ENCODE measurements at regions not wholly inside any gene's neighbourhood (a gene's known extent, or its start where the extent isn't known, plus 50 kb on each side); places are given as distances from the start of the nearest gene placed in this dataset.

DNA sequence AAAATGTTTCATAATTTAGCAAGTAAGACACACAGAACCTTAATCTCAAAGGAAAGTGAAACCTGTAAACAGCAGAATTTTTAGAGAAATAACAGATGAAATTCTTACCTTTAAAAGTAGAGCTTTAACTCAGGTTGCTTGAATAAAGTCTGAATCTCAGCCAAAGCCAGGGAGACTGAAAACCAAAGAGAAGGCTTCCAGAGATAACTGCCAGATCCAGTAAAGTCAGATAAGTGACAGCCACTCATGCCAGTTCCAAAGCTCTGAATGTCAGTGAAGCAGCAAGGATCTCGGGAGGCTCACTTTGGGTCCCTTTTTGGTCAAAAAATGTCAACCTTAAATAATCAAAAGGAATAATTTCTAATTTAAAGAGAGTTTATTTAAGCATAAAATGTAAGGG, 199.9 kb upstream of the CHRM3 start:
- H3K4me2 ChIP-seq (ENCODE audit: insufficient read depth, low read length) = no peak overlapping the region
- no peak for DNase-seq (ENCODE audit: insufficient read length, low spot score, missing footprints)
- H3K36me3 ChIP-seq (ENCODE audit: insufficient read depth, low read length) = no peaks in the 10 kb centered on the region
- no peaks in the 10 kb centered on the region for H3K4me1 ChIP-seq (ENCODE audit: insufficient read depth, low read length)
- no peaks in the 10 kb centered on the region for H3K79me2 ChIP-seq (ENCODE audit: insufficient read depth, low read length)
- TF ChIP-seq, protein P1, sequence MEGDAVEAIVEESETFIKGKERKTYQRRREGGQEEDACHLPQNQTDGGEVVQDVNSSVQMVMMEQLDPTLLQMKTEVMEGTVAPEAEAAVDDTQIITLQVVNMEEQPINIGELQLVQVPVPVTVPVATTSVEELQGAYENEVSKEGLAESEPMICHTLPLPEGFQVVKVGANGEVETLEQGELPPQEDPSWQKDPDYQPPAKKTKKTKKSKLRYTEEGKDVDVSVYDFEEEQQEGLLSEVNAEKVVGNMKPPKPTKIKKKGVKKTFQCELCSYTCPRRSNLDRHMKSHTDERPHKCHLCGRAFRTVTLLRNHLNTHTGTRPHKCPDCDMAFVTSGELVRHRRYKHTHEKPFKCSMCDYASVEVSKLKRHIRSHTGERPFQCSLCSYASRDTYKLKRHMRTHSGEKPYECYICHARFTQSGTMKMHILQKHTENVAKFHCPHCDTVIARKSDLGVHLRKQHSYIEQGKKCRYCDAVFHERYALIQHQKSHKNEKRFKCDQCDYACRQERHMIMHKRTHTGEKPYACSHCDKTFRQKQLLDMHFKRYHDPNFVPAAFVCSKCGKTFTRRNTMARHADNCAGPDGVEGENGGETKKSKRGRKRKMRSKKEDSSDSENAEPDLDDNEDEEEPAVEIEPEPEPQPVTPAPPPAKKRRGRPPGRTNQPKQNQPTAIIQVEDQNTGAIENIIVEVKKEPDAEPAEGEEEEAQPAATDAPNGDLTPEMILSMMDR (IDR thresholded peaks at IDR 0.05; ENCODE audit: extremely low read depth, low read depth, low read length) = no peak
- H3K4me3 ChIP-seq (ENCODE audit: insufficient read depth, low read length) = no peak overlapping the region
- H3K27ac ChIP-seq (ENCODE audit: low read depth, low read length) = no peak overlapping the region
- H3K27me3 ChIP-seq (ENCODE audit: insufficient read depth, low read length) = no peaks in the 10 kb centered on the region
- H3K9me3 ChIP-seq (ENCODE audit: low read depth, low read length) = peaks cover 2% of the 10 kb centered on the region
- H2AFZ ChIP-seq (ENCODE audit: low read length) = no peak overlapping the region
- H4K20me1 ChIP-seq (ENCODE audit: insufficient read depth, low read length) = no peaks in the 10 kb centered on the region

DNA sequence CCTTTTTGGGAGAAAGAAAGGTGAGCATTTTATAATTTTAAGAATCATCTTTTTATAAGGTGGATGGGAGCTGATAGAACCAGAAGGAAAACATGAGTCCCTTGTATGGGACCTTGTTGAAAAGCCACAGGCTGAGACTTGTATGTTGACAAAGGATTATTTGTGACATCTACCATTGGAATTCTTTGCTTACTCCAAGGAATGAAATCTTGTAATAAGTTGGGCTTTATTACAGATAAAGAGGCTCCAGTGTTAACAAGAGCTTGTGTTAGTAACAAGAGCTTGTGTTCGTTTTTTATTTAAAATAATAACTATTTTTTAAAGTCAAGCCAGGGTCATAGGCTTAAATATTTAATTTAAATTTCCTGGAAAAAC, 201.1 kb upstream of the CHRM3 start:
- Histone ChIP-seq H4K20me1 (ENCODE audit: insufficient read depth, low read length) (no peaks in the 10 kb centered on the region), H3K27me3 (ENCODE audit: insufficient read depth, low read length) (no peaks in the 10 kb centered on the region)

DNA sequence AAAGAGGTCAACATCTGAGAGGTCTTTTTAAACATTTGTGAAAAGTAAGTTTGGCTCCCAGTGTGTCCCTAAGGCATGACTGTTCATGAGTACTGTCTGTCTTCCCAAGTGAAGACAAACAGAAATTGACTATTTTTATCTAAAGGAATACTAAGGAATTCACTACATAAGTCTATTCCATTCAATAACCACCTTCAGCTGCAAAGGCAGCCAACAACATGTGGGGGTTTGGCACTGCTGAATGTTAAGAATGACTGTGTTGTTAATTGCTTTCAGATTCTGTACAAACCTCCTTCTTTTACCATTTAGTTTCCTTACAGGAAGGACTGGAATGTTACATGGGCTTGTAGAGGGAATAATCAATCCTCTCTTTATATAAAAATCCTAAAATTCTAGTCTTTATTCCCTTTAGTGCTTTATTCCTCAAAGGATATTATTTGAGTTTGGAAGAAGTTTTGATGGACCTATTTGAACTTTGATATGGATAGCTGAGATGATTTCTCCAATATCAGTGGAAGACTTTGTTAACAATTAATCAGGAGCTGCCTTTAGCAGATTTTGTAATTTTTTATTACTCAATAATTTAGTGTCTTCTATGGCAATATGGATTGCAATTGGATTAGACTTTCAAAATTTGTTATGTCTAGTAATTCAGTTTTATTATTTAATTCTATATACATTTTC, 201.7 kb upstream of the CHRM3 start:
- H2AFZ ChIP-seq (ENCODE audit: low read length) = no peak overlapping the region
- H3K4me3 ChIP-seq (ENCODE audit: insufficient read depth, low read length) = no peak overlapping the region
- H3K27me3 ChIP-seq (ENCODE audit: insufficient read depth, low read length) = no peaks in the 10 kb centered on the region
- H3K4me1 ChIP-seq (ENCODE audit: insufficient read depth, low read length) = no peaks in the 10 kb centered on the region
- H3K27ac ChIP-seq (ENCODE audit: low read depth, low read length) = no peak overlapping the region
- TF ChIP-seq, protein P1 (IDR thresholded peaks at IDR 0.05; ENCODE audit: extremely low read depth, low read depth, low read length) = no peak
- H3K79me2 ChIP-seq (ENCODE audit: insufficient read depth, low read length) = no peaks in the 10 kb centered on the region
- H4K20me1 ChIP-seq (ENCODE audit: insufficient read depth, low read length) = no peaks in the 10 kb centered on the region
- no peak overlapping the region for H3K4me2 ChIP-seq (ENCODE audit: insufficient read depth, low read length)
- H3K9me3 ChIP-seq (ENCODE audit: low read depth, low read length) = peaks cover 2% of the 10 kb centered on the region
- DNase-seq (ENCODE audit: insufficient read length, low spot score, missing footprints) = no peak
- H3K36me3 ChIP-seq (ENCODE audit: insufficient read depth, low read length) = no peaks in the 10 kb centered on the region

More for the DNA sequence above, 201.1 kb upstream of the CHRM3 start:
- Histone ChIP-seq H3K79me2 (ENCODE audit: insufficient read depth, low read length) (no peaks in the 10 kb centered on the region), H3K9me3 (ENCODE audit: low read depth, low read length) (peaks cover 2% of the 10 kb centered on the region), H3K36me3 (ENCODE audit: insufficient read depth, low read length) (no peaks in the 10 kb centered on the region), H3K27ac (ENCODE audit: low read depth, low read length) (no peak overlapping the region), H3K4me1 (ENCODE audit: insufficient read depth, low read length) (no peaks in the 10 kb centered on the region), H3K4me3 (ENCODE audit: insufficient read depth, low read length) (no peak overlapping the region), H3K4me2 (ENCODE audit: insufficient read depth, low read length) (no peak overlapping the region), H2AFZ (ENCODE audit: low read length) (no peak overlapping the region)
- TF ChIP-seq, protein P1 (IDR thresholded peaks at IDR 0.05; ENCODE audit: extremely low read depth, low read depth, low read length) = no peak
- DNase-seq (ENCODE audit: insufficient read length, low spot score, missing footprints) = no peak

DNA sequence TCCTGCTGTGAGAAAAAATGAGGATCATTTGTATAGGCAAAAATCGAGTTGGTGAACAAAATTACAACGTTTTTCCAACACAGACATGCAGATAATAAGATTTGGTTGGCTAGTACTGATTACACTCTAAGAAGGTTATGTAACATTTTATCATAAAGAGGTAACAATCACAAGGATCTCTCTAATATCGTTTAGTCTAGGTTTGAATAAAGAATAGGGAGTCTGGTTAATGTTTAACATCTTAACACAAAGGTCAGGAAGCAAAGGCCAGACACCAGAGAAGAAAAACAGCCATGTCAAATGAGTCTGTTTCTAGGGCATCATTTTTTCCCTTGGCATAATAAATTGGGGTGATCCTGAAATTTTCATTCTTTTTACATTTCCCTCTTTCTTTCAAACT, 207.4 kb upstream of the CHRM3 start:
- no peaks in the 10 kb centered on the region for H3K9me3 ChIP-seq (ENCODE audit: low read depth, low read length)
- no peaks in the 10 kb centered on the region for H3K4me1 ChIP-seq (ENCODE audit: insufficient read depth, low read length)
- TF ChIP-seq, protein P1 (IDR thresholded peaks at IDR 0.05; ENCODE audit: extremely low read depth, low read depth, low read length) = no peak
- H3K4me3 ChIP-seq (ENCODE audit: insufficient read depth, low read length) = no peak overlapping the region
- H3K27ac ChIP-seq (ENCODE audit: low read depth, low read length) = no peak overlapping the region
- DNase-seq (ENCODE audit: insufficient read length, low spot score, missing footprints) = no peak
- no peaks in the 10 kb centered on the region for H3K79me2 ChIP-seq (ENCODE audit: insufficient read depth, low read length)
- no peak overlapping the region for H2AFZ ChIP-seq (ENCODE audit: low read length)
- H3K36me3 ChIP-seq (ENCODE audit: insufficient read depth, low read length) = no peaks in the 10 kb centered on the region
- H3K4me2 ChIP-seq (ENCODE audit: insufficient read depth, low read length) = no peak overlapping the region
- no peaks in the 10 kb centered on the region for H3K27me3 ChIP-seq (ENCODE audit: insufficient read depth, low read length)
- H4K20me1 ChIP-seq (ENCODE audit: insufficient read depth, low read length) = no peaks in the 10 kb centered on the region
